HG02678 (cell line): ENCODE measurements at regions not wholly inside any gene's neighbourhood (a gene's known extent, or its start where the extent isn't known, plus 50 kb on each side); places are given as distances from the start of the nearest gene placed in this dataset.

Experiments used
- ATAC-seq: cut with Tn5 transposase; IDR thresholded peaks from one replicate; pipeline ENCODE4 v1.9.1; 2021; ENCODE audit warnings: mild to moderate bottlenecking, moderate library complexity; ENCODE audit not compliant: unreplicated experiment

- ATAC-seq, result no peak
Observed at GRCh38 chrX:40154250-40154852, 56.6 kb upstream of the BCOR start.

GRCh38 chrX:40153345-40154249 lies 55.8 kb upstream of the BCOR start:
- ATAC-seq, result peak; percentile 51

- ATAC-seq, result no peak
Observed at GRCh38 chrX:40152741-40153344, 55.1 kb upstream of the BCOR start.

- ATAC-seq, result no peak
Observed at GRCh38 chrX:40152173-40152711, 54.5 kb upstream of the BCOR start.

GRCh38 chrX:40151211-40152172 lies 53.7 kb upstream of the BCOR start:
- no peak for ATAC-seq

GRCh38 chrX:40150503-40150902 lies 52.7 kb upstream of the BCOR start:
- no peak for ATAC-seq

GRCh38 chrX:40149286-40150175 lies 51.8 kb upstream of the BCOR start:
- ATAC-seq, result no peak

GRCh38 chrX:40148385-40149285 lies 50.9 kb upstream of the BCOR start:
- ATAC-seq, result no peak

GRCh38 chrX:40147971-40148370 lies 50.2 kb upstream of the BCOR start:
- no peak for ATAC-seq
